ENCODE measurements at regions not wholly inside any gene's neighbourhood (a gene's known extent, or its start where the extent isn't known, plus 50 kb on each side); places are given as distances from the start of the nearest gene placed in this dataset.
A peak's percentile ranks its signal among the peaks of the same experiment; 100 is the strongest.

DNA sequence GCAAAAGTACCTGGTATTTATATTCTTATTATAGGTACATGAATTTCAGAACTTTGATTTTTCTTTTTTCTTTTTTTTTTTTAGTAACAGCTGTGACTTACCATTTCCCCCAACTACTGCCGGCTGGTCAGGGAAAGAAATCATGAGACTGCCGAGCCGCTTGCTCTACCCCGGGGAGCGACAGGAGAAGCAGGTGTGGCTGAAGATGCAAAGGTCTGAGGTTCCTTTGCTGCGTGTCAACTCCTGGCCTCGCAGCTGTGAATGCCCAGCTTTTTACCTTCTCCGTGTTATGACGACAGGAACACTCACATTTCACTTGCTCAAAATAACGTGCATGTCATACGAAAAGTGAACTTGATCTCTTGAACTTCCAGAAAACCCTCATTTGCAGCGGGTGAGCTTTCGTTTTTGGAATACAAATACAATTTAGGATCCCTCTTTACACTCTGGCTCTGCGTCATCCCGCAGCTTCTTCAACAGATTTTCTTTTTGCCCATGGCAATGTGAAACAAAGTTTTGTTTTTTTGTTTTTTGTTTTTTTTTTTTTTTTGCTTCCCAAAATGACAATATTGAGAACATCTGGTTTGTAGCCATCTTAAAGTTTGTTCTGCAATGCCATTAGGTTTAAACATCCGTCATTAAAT, 117.9 kb downstream of the EFNB2 start:
- H3K4me3 ChIP-seq (ENCODE audit: low read depth, low read length) = no peak overlapping the region
- no peak for DNase-seq (ENCODE audit: low read depth, low spot score)
- TF ChIP-seq, protein P1, sequence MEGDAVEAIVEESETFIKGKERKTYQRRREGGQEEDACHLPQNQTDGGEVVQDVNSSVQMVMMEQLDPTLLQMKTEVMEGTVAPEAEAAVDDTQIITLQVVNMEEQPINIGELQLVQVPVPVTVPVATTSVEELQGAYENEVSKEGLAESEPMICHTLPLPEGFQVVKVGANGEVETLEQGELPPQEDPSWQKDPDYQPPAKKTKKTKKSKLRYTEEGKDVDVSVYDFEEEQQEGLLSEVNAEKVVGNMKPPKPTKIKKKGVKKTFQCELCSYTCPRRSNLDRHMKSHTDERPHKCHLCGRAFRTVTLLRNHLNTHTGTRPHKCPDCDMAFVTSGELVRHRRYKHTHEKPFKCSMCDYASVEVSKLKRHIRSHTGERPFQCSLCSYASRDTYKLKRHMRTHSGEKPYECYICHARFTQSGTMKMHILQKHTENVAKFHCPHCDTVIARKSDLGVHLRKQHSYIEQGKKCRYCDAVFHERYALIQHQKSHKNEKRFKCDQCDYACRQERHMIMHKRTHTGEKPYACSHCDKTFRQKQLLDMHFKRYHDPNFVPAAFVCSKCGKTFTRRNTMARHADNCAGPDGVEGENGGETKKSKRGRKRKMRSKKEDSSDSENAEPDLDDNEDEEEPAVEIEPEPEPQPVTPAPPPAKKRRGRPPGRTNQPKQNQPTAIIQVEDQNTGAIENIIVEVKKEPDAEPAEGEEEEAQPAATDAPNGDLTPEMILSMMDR (IDR thresholded peaks at IDR 0.05; ENCODE audit: low read depth, low read length) = no peak
- in situ Hi-C loops (cut with HindIII; ENCODE audit: low sequenced_read_pairs) = no loop called here

DNA sequence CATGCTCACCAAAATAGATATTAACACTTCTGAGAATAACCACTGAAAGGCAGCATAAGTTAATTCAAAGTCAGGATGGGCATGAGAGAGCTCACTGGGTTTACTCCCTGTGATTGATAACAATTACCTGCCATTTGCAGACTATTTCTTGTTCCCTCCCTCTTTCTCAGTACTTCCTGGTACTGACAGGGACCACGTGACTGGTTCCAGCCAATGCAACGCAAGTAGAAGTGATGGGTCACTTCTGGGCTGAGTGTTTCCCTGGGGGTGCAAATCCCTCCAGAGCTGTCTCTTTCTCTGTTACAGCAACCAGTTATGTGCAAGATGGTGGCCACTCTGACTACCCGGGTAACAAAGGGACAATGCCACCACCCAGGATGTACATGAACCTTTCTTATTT, 118.8 kb downstream of the EFNB2 start:
- H3K4me3 ChIP-seq (ENCODE audit: low read depth, low read length) = no peak overlapping the region
- DNase-seq (ENCODE audit: low read depth, low spot score) = no peak
- in situ Hi-C loops (cut with HindIII; ENCODE audit: low sequenced_read_pairs) = no loop called here
- TF ChIP-seq, protein P1 (IDR thresholded peaks at IDR 0.05; ENCODE audit: low read depth, low read length) = no peak

DNA sequence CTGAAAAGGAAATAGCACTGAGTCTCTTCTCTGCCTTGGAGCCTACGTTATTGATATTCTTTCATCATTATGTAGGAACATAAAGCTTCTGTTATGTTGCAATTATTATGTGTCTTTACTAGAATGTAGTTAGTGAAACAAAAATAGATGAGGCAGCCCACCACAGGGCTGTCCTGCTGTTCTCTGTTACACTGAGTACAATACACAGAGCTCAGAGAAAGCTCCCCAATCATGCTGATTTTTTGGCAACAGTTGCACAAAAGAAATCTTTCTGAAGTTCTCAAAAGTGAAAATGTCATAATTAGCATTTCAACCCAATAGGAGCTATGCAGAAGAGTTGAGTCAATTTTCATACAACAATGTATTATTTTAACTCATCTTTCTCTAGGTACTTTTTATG, 119.5 kb downstream of the EFNB2 start:
- in situ Hi-C loops (cut with HindIII; ENCODE audit: low sequenced_read_pairs) = no loop called here
- TF ChIP-seq, protein P1 (IDR thresholded peaks at IDR 0.05; ENCODE audit: low read depth, low read length) = no peak
- H3K4me3 ChIP-seq (ENCODE audit: low read depth, low read length) = no peak overlapping the region
- peak; percentile 51 for DNase-seq (ENCODE audit: low read depth, low spot score)

DNA sequence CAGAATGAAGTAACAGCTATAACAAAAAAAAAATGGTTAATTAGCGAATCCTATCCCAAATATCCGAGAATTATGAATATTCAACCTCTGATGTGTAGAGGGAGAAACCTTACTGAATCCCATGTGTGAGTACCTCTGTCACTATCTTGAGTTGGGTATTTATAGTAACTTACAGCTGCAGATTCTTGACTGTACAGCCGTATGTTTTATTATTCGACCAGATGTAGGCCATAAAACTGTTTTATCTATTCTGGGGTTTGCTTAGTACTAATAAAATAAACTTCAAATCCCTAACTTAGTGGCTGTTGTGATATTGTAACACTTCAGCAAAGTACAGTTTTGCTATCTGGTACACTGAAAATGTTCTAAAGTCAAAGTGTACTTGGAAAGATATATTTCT, 120.0 kb downstream of the EFNB2 start:
- in situ Hi-C loops (cut with HindIII; ENCODE audit: low sequenced_read_pairs) = no loop called here
- TF ChIP-seq, protein P1 (IDR thresholded peaks at IDR 0.05; ENCODE audit: low read depth, low read length) = no peak
- H3K4me3 ChIP-seq (ENCODE audit: low read depth, low read length) = no peak overlapping the region

DNA sequence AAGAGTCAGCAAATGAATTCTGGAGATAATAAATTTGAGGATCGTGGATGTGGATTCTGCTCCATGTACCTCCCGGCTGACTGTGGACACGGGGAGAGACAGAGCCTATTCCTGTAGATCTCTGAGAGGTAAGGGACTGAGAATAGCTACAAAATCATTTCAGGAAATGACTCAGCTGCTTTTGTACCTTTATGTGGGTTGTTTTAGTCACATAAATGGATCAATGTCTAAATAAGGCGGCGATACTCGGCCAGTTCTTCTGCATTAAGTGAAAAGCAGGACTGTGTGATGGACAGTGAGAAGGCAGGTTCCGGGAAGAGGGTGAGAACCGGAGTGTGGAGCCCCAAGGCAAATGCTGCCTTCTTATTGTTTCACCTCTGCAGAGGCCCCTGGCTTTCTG, 128.1 kb downstream of the EFNB2 start:
- DNase-seq (ENCODE audit: low read depth, low spot score) = peak; percentile 32
- TF ChIP-seq, protein P1 (IDR thresholded peaks at IDR 0.05; ENCODE audit: low read depth, low read length) = no peak
- in situ Hi-C loops (cut with HindIII; ENCODE audit: low sequenced_read_pairs) = no loop called here
- H3K4me3 ChIP-seq (ENCODE audit: low read depth, low read length) = no peak overlapping the region

More for the DNA sequence above, 120.0 kb downstream of the EFNB2 start:
- DNase-seq (ENCODE audit: low read depth, low spot score) = no peak

DNA sequence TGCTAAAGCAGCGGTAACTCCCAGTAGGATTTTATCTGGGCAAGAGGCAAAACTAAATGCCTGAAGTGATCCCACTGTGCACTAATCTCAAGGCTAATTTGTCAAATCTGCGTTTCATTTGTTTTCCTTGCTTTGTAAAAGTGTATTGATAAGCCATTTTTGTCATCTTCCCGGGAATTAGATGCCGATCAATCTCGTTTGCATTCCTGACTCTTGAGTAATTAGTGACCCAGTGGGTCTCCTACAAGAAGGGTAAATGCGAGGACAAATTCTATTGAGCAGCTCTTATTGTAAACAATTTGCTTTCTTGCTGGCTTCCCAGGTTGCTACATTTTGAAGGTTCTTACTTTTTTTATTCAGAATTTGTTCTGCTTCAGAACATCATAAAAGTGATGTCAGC, 129.7 kb downstream of the EFNB2 start:
- TF ChIP-seq, protein P1 (IDR thresholded peaks at IDR 0.05; ENCODE audit: low read depth, low read length) = no peak
- DNase-seq (ENCODE audit: low read depth, low spot score) = no peak
- H3K4me3 ChIP-seq (ENCODE audit: low read depth, low read length) = no peak overlapping the region
- in situ Hi-C loops (cut with HindIII; ENCODE audit: low sequenced_read_pairs) = no loop called here

Data from astrocyte of the spinal cord (primary cell).